Rectal smooth muscle tissue (tissue), 1 donor: ENCODE measurements at regions not wholly inside any gene's neighbourhood (a gene's known extent, or its start where the extent isn't known, plus 50 kb on each side); places are given as distances from the start of the nearest gene placed in this dataset.

Source experiments
- H3K27ac ChIP-seq: one replicate; pipeline ENCODE4 v1.7.0; 2013; ENCODE audit warnings: low read depth, low read length, inconsistent platforms
- H3K27me3 ChIP-seq: one replicate; pipeline ENCODE4 v1.7.0; 2013; ENCODE audit warnings: low read length; ENCODE audit not compliant: control insufficient read depth, insufficient read depth
- H3K36me3 ChIP-seq: one replicate; pipeline ENCODE4 v1.7.0; 2013; ENCODE audit warnings: low read length; ENCODE audit not compliant: control insufficient read depth, insufficient read depth
- H3K4me1 ChIP-seq: one replicate; pipeline ENCODE4 v1.7.0; 2013; ENCODE audit warnings: low read length; ENCODE audit not compliant: control insufficient read depth, insufficient read depth
- H3K4me3 ChIP-seq: one replicate; pipeline ENCODE4 v1.7.0; 2013; ENCODE audit warnings: low read length
- H3K9ac ChIP-seq: one replicate; pipeline ENCODE4 v1.7.0; 2013; ENCODE audit warnings: low read length

- no peak overlapping the region for H3K4me3 ChIP-seq
- H3K9ac ChIP-seq: no peak overlapping the region
- no peaks in the 10 kb centered on the region for H3K36me3 ChIP-seq
- no peaks in the 10 kb centered on the region for H3K4me1 ChIP-seq
- no peaks in the 10 kb centered on the region for H3K27me3 ChIP-seq
- no peak overlapping the region for H3K27ac ChIP-seq
Observed at GRCh38 chr18:47461406-47461948, 210.0 kb upstream of the SKOR2 start.

DNA sequence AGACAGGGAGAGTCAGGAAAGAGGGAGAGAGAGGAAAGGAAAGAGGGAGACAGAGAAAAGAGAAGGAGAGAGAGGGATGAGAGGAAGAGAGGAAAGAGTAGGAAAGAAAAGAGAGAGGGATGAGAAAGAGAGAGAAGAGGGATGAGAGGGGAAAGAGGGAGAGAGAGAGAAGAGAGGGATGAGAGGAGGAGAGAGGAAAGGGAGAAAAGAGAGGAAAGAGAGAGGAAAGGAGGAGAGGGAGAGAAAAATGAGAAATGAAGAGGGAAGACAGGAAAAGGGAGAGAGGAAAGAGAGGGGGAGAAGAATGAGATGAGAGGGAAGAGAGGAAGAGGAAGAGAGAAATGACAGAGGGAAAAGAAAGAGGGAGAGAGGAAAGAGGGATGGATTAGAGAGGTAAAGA, 207.0 kb upstream of the SKOR2 start:
- no peaks in the 10 kb centered on the region for H3K4me1 ChIP-seq
- H3K9ac ChIP-seq: no peak overlapping the region
- H3K27ac ChIP-seq: no peak overlapping the region
- H3K36me3 ChIP-seq: no peaks in the 10 kb centered on the region
- no peaks in the 10 kb centered on the region for H3K27me3 ChIP-seq
- no peak overlapping the region for H3K4me3 ChIP-seq

GRCh38 chr18:47457614-47458013, 206.2 kb upstream of the SKOR2 start:
- no peaks in the 10 kb centered on the region for H3K27me3 ChIP-seq
- H3K4me3 ChIP-seq: no peak overlapping the region
- no peaks in the 10 kb centered on the region for H3K4me1 ChIP-seq
- H3K36me3 ChIP-seq: no peaks in the 10 kb centered on the region
- H3K9ac ChIP-seq: no peak overlapping the region
- H3K27ac ChIP-seq: no peak overlapping the region

- no peak overlapping the region for H3K27ac ChIP-seq
- no peaks in the 10 kb centered on the region for H3K36me3 ChIP-seq
- no peak overlapping the region for H3K4me3 ChIP-seq
- no peaks in the 10 kb centered on the region for H3K4me1 ChIP-seq
- H3K27me3 ChIP-seq: no peaks in the 10 kb centered on the region
- no peak overlapping the region for H3K9ac ChIP-seq
Observed at GRCh38 chr18:47453038-47453437, 201.6 kb upstream of the SKOR2 start.

GRCh38 chr18:47448956-47449355, 197.5 kb upstream of the SKOR2 start:
- H3K4me3 ChIP-seq: no peak overlapping the region
- no peaks in the 10 kb centered on the region for H3K4me1 ChIP-seq
- no peaks in the 10 kb centered on the region for H3K36me3 ChIP-seq

DNA sequence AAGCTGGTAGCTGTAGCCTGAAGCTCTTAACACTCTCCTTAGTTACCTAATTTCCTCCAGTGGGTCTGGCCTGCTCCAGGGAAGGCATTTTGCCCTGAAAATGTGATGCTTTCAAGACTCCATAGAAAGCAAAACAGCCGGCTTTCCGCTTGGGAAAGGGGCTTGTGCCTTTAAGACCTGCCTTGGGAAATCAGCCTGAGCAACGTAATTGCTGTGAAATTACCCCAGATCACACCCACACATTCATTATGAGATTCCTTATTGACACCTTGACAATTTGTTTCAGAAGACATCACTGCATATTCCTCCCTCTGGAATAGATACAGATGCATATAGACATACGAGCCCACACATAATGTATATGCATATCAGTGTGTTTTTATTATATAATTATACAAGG, 190.5 kb upstream of the SKOR2 start:
- no peak overlapping the region for H3K9ac ChIP-seq
- no peak overlapping the region for H3K27ac ChIP-seq
- H3K4me3 ChIP-seq: no peak overlapping the region
- no peaks in the 10 kb centered on the region for H3K4me1 ChIP-seq
- H3K27me3 ChIP-seq: no peaks in the 10 kb centered on the region
- no peaks in the 10 kb centered on the region for H3K36me3 ChIP-seq

More at GRCh38 chr18:47448956-47449355, 197.5 kb upstream of the SKOR2 start:
- no peak overlapping the region for H3K27ac ChIP-seq
- no peak overlapping the region for H3K9ac ChIP-seq
- H3K27me3 ChIP-seq: no peaks in the 10 kb centered on the region

- no peaks in the 10 kb centered on the region for H3K36me3 ChIP-seq
- no peak overlapping the region for H3K9ac ChIP-seq
- no peaks in the 10 kb centered on the region for H3K4me1 ChIP-seq
- no peaks in the 10 kb centered on the region for H3K27me3 ChIP-seq
- no peak overlapping the region for H3K27ac ChIP-seq
- H3K4me3 ChIP-seq: no peak overlapping the region
Observed at GRCh38 chr18:47438001-47438400, 186.5 kb upstream of the SKOR2 start.

- Histone ChIP-seq H3K27me3 (no peaks in the 10 kb centered on the region), H3K27ac (no peak overlapping the region), H3K4me1 (no peaks in the 10 kb centered on the region)
Observed at GRCh38 chr18:47436871-47437270, 185.4 kb upstream of the SKOR2 start.

GRCh38 chr18:47434214-47434746, 182.8 kb upstream of the SKOR2 start:
- no peak overlapping the region for H3K4me3 ChIP-seq
- H3K4me1 ChIP-seq: no peaks in the 10 kb centered on the region
- H3K27me3 ChIP-seq: no peaks in the 10 kb centered on the region
- H3K9ac ChIP-seq: no peak overlapping the region
- no peaks in the 10 kb centered on the region for H3K36me3 ChIP-seq
- H3K27ac ChIP-seq: no peak overlapping the region

More at GRCh38 chr18:47436871-47437270, 185.4 kb upstream of the SKOR2 start:
- Histone ChIP-seq H3K9ac (no peak overlapping the region), H3K36me3 (no peaks in the 10 kb centered on the region), H3K4me3 (no peak overlapping the region)

DNA sequence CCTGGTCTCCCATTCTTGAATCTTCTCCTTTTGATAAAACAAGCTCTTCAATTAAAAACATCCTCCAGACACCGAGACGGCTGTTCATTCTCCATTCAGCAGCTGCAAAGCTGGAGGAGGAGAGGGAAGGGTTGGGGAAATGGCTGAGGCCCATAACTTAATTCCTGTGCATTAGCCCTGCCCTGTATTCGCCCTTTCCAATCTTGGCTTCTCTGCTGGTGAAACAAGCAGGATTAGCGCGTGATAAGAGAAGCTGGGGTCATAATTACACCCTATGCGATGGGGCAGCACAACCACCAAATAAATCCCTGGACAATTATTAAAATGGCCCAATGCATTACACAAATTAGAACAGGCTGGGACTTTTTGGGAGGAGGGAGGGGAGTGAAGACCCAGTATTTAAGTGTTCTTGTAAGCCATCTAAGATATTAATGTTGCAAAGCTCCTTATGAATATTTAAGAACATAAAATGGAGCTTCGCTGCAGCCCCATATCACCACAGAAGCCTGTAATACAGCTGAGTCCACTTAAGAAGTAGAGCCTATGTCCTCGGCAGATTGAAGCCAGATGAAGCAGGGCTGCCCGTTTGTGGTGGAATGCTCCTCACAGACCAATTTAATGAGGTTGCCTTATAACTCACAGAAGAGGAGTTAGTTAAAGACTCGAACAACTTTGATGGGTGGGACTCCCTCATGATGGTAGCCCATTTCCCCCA, 176.6 kb upstream of the SKOR2 start:
- H3K27me3 ChIP-seq: no peaks in the 10 kb centered on the region
- H3K9ac ChIP-seq: no peak overlapping the region
- no peak overlapping the region for H3K4me3 ChIP-seq
- H3K36me3 ChIP-seq: no peaks in the 10 kb centered on the region
- no peak overlapping the region for H3K27ac ChIP-seq
- no peaks in the 10 kb centered on the region for H3K4me1 ChIP-seq

DNA sequence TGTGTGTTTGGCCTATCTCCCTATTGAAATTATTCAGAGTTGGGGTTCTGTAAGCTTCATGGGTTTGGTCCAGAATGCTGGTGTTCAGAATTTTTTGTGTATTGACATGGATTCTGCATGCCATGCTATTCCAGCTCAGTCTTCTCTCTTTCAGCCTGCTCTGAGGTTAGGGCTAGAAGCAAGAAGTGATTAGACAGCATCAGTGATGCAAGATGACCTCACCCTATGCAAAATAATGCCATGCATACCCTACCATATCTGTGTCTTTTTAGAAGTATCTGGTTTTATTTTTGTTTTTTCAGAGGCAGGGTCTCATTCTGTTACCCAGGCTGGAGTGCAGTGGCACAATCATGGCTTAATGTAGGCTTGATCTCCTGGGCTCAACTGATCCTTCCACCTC, 175.6 kb upstream of the SKOR2 start:
- H3K4me3 ChIP-seq: no peak overlapping the region
- H3K36me3 ChIP-seq: no peaks in the 10 kb centered on the region
- no peak overlapping the region for H3K9ac ChIP-seq
- no peak overlapping the region for H3K27ac ChIP-seq
- H3K4me1 ChIP-seq: no peaks in the 10 kb centered on the region
- no peaks in the 10 kb centered on the region for H3K27me3 ChIP-seq

DNA sequence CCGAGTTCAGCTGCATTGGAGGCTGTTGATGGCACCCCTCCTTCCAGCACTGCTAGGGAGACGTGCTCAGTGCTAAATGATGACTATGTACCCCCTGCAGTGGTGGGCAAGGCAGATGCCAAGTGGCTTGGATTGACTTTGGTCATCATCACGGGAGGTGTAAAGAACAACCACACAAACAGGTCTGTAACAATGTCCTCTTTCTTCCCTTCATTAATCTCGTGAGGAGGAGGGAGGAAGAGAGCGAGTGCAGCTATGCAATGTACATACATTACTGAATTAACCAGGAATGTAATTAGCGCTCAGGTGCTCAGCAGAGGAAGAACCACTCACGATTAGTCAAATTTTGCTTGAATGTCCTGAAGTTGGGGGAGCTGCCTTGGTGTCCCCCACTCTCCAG, 173.9 kb upstream of the SKOR2 start:
- Histone ChIP-seq H3K27ac (no peak overlapping the region), H3K27me3 (no peaks in the 10 kb centered on the region), H3K9ac (no peak overlapping the region), H3K4me3 (no peak overlapping the region), H3K4me1 (no peaks in the 10 kb centered on the region), H3K36me3 (no peaks in the 10 kb centered on the region)

DNA sequence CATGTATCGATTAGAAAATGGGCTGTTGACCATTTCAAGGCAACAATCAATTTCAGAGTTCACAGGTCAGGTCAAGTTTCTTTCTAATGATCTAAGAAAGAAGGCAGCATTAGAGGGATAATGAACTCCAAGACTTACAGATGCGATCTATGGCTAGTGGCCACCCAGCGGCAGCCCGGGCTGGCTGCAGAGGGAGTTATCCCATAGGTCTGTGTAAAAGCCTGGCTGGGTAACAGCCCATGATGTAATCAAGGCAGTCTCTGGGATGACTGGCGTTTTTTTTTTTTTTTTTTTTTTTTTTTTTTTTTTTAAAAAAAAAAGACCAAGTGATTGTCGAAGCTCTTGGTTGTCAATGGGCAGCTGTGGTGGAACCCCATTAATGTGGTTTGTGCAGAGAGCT, 171.1 kb upstream of the SKOR2 start:
- H3K36me3 ChIP-seq: no peaks in the 10 kb centered on the region
- no peak overlapping the region for H3K27ac ChIP-seq
- H3K27me3 ChIP-seq: no peaks in the 10 kb centered on the region
- no peak overlapping the region for H3K4me3 ChIP-seq
- no peaks in the 10 kb centered on the region for H3K4me1 ChIP-seq
- no peak overlapping the region for H3K9ac ChIP-seq
